PC-9 (cell line): ENCODE measurements at regions not wholly inside any gene's neighbourhood (a gene's known extent, or its start where the extent isn't known, plus 50 kb on each side); places are given as distances from the start of the nearest gene placed in this dataset.

Experiments
- BruUV-seq: library from RNA; stranded (reverse); fragments of 400-500 nt; replicated peaks from 2 replicates; lab custom pipeline; 2021; lab: Mats Ljungman, UMichigan
- CTCF ChIA-PET: fragments of 300-600 bp; sonication (Branson Sonifier 250); formaldehyde crosslinking; loops from one replicate; lab custom pipeline; 2022; ENCODE audit warnings: antibody characterized with exemption; lab: Charles Lee
- POLR2A ChIA-PET: fragments of 300-600 bp; sonication (Branson Sonifier 250); formaldehyde crosslinking; loops from one replicate; lab custom pipeline; 2022; ENCODE audit warnings: antibody characterized with exemption; ENCODE audit not compliant: unreplicated experiment; lab: Charles Lee
- DNase-seq, 2 experiments: peaks; one replicate each; pipeline versions ENCODE4 v3.0.0 to v3.0.0-alpha.2; 2015 to 2022; ENCODE audit warnings: mixed read lengths in 1 of 2
- H2AFZ ChIP-seq: fragments of 200-600 bp; sonication (generic); 2 replicates; pipeline ENCODE4 v1.8.1; 2017; ENCODE audit warnings: antibody characterized with exemption
- H3F3A ChIP-seq: fragments of 200-600 bp; sonication (generic); 2 replicates; pipeline ENCODE4 v1.8.1; 2017; ENCODE audit warnings: antibody characterized with exemption, mild to moderate bottlenecking, low read depth; ENCODE audit not compliant: insufficient read depth
- H3K27ac ChIP-seq: fragments of 200-600 bp; sonication (generic); 2 replicates; pipeline ENCODE4 v1.6.1; 2016; ENCODE audit warnings: mixed run types
- H3K27me3 ChIP-seq: fragments of 200-600 bp; sonication (generic); 2 replicates; pipeline ENCODE4 v1.6.1; 2016; ENCODE audit warnings: low read depth, mixed run types; ENCODE audit not compliant: insufficient read depth
- H3K36me3 ChIP-seq: fragments of 200-600 bp; sonication (generic); 2 replicates; pipeline ENCODE4 v1.6.1; 2016; ENCODE audit warnings: low read depth, mixed run types
- H3K4me1 ChIP-seq: fragments of 200-600 bp; sonication (generic); replicated peaks from 2 replicates; pipeline ENCODE4 v1.6.1; 2016; ENCODE audit warnings: mixed run types; ENCODE audit not compliant: insufficient read depth
- H3K4me2 ChIP-seq: fragments of 200-600 bp; sonication (generic); 2 replicates; pipeline ENCODE4 v1.6.1; 2017; ENCODE audit warnings: mixed run types
- H3K4me3 ChIP-seq: fragments of 200-600 bp; sonication (generic); 2 replicates; pipeline ENCODE4 v1.6.1; 2016; ENCODE audit warnings: mixed run types
- H3K79me2 ChIP-seq: fragments of 200-600 bp; sonication (generic); 2 replicates; pipeline ENCODE4 v1.6.1; 2017; ENCODE audit warnings: low read depth, mixed run types
- H3K9me2 ChIP-seq: fragments of 200-600 bp; sonication (generic); 2 replicates; pipeline ENCODE4 v1.8.1; 2017; ENCODE audit warnings: mild to moderate bottlenecking; ENCODE audit not compliant: insufficient read depth
- H3K9me3 ChIP-seq: fragments of 200-600 bp; sonication (generic); 2 replicates; pipeline ENCODE4 v1.8.1; 2016; ENCODE audit warnings: low read depth; ENCODE audit not compliant: insufficient read depth
- H4K20me1 ChIP-seq: fragments of 200-600 bp; sonication (generic); 2 replicates; pipeline ENCODE4 v1.8.1; 2017; ENCODE audit not compliant: insufficient read depth
- CTCF ChIP-seq: fragments of 200-600 bp; sonication (generic); conservative IDR thresholded peaks from 2 replicates; pipeline ENCODE4 v1.6.1; 2017; ENCODE audit warnings: mixed run types, antibody characterized with exemption, mild to moderate bottlenecking, moderate library complexity
- EZH2 ChIP-seq: fragments of 200-600 bp; sonication (generic); IDR thresholded peaks from 2 replicates; pipeline ENCODE4 v1.8.0; 2017; ENCODE audit warnings: antibody characterized with exemption, low read depth
- intact Hi-C: fragments of 100-400 bp; cut with micrococcal nuclease; formaldehyde crosslinking; loops from one replicate; pipeline ENCODE4 v1.10.0; 2022; ENCODE audit not compliant: unreplicated experiment

GRCh38 chr20:60659240-60659639, 592.8 kb upstream of the CDH4 start:
- CTCF ChIA-PET: no interaction called here
- Histone ChIP-seq H3K9me3 (no peaks in the 10 kb centered on the region), H2AFZ (no peak overlapping the region), H3K4me1 (no peaks in the 10 kb centered on the region), H3K27ac (no peak overlapping the region), H3K4me2 (no peak overlapping the region), H3K4me3 (no peak overlapping the region), H4K20me1 (0 out of 2 replicates have a peak, but pooled peaks cover 3% of the 10 kb centered on the region), H3K9me2 (no peaks in the 10 kb centered on the region), H3K36me3 (no peaks in the 10 kb centered on the region), H3K79me2 (no peaks in the 10 kb centered on the region), H3K27me3 (peaks cover 70% of the 10 kb centered on the region), H3F3A (no peaks in the 10 kb centered on the region)
- BruUV-seq: no TSS peak
- POLR2A ChIA-PET: no interaction called here
- no peak for DNase-seq
- no peak for TF ChIP-seq CTCF
- no peak for TF ChIP-seq EZH2
- intact Hi-C loops: no loop called here

GRCh38 chr20:60662307-60662706, 589.8 kb upstream of the CDH4 start:
- H3K36me3 ChIP-seq: no peaks in the 10 kb centered on the region
- no peak overlapping the region for H3K4me2 ChIP-seq
- ChIA-PET CTCF (no interaction called here), POLR2A (no interaction called here)
- no peaks in the 10 kb centered on the region for H3K4me1 ChIP-seq
- no peak overlapping the region for H3K27ac ChIP-seq
- H4K20me1 ChIP-seq: 0 out of 2 replicates have a peak, but pooled peaks cover 3% of the 10 kb centered on the region
- H3K9me3 ChIP-seq: no peaks in the 10 kb centered on the region
- TF ChIP-seq CTCF (no peak), EZH2 (no peak)
- H3K79me2 ChIP-seq: no peaks in the 10 kb centered on the region
- no TSS peak for BruUV-seq
- H3F3A ChIP-seq: no peaks in the 10 kb centered on the region
- H3K27me3 ChIP-seq: peaks cover 53% of the 10 kb centered on the region
- DNase-seq: no peak
- H3K4me3 ChIP-seq: no peak overlapping the region
- intact Hi-C loops: no loop called here
- no peak overlapping the region for H2AFZ ChIP-seq
- H3K9me2 ChIP-seq: no peaks in the 10 kb centered on the region

- no peaks in the 10 kb centered on the region for H3K36me3 ChIP-seq
- no peak overlapping the region for H3K4me3 ChIP-seq
- no peaks in the 10 kb centered on the region for H4K20me1 ChIP-seq
- ChIA-PET CTCF (no interaction called here), POLR2A (no interaction called here)
- H3K4me1 ChIP-seq: no peaks in the 10 kb centered on the region
- H3K27ac ChIP-seq: no peak overlapping the region
- H3K9me2 ChIP-seq: no peaks in the 10 kb centered on the region
- peaks cover 44% of the 10 kb centered on the region for H3K27me3 ChIP-seq
- no peak for TF ChIP-seq CTCF
- TF ChIP-seq EZH2: no peak
- H3F3A ChIP-seq: no peaks in the 10 kb centered on the region
- H3K4me2 ChIP-seq: no peak overlapping the region
- no peak for DNase-seq
- H2AFZ ChIP-seq: no peak overlapping the region
- no peaks in the 10 kb centered on the region for H3K79me2 ChIP-seq
- intact Hi-C loops: no loop called here
- no TSS peak for BruUV-seq
- H3K9me3 ChIP-seq: no peaks in the 10 kb centered on the region
These were observed 588.0 kb upstream of the CDH4 start for GRCh38 chr20:60664106-60664505.
